GM19351 (cell line): ENCODE measurements at regions not wholly inside any gene's neighbourhood (a gene's known extent, or its start where the extent isn't known, plus 50 kb on each side); places are given as distances from the start of the nearest gene placed in this dataset.

Source experiments
- ATAC-seq: cut with Tn5 transposase; IDR thresholded peaks from one replicate; pipeline ENCODE4 v1.9.1; 2021; ENCODE audit warnings: mild to moderate bottlenecking, moderate library complexity; ENCODE audit not compliant: unreplicated experiment

DNA sequence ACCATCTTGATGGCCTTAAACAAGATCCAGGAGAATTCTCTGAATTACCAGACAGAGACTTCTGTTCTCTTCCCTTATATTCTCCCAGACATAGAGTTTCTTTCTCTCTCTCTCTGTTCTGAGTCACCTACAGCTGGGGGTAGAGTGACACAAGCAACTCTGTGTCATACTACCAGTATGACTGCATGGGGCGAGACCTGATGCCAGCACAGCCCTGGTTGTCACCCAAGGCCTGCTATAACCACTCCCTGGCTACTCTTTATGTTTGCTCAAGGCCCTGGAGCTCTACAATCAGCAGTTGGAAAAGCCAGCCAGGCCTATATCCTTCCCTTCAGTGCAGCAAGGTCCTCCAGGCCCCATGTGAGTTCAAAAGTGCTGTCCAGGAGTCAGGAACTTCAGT, 114.2 kb upstream of the TENT5D start:
- ATAC-seq = no peak

DNA sequence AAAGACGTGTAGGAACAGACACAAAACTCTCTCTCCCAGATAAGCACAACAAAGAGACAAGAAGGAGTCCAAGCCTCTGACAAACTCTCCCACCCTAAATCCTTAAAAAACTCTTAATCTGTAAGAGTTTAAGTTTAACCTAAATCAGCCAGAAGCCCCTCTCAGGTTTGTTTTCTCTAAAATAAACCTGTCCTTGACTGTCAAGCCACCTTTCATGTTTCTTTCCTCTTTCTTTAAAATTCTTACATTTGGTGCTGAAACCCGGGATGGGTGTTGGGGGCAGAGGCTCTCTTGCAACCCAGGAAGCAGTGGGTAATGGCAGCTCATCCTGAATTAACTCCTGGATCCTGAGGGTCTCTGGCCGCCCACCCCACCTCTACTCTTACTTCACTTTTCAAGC, 107.8 kb upstream of the TENT5D start:
- ATAC-seq = no peak

GRCh38 chrX:80316526-80316925, 103.7 kb upstream of the TENT5D start:
- ATAC-seq = no peak

DNA sequence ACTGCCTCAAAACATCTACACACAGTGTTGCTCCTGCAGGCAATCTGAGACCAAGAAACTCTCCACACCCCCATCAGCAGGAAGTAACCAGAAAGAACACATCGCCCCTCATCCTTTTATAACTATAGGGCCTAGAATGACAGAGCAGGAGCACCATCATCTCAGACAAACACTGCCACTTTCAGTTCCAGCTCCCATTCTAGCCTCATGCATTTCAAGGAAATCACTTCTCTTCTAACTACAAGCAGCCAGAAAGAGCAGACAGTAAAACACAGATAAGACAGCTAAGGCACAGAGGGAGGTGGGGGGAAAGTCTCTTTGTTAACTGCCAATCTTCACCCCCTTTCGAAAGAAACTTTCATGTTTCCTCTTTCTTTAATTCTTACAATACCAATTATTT, 102.6 kb upstream of the TENT5D start:
- ATAC-seq = no peak

- ATAC-seq = no peak
Observed at GRCh38 chrX:80331285-80331684, 89.0 kb upstream of the TENT5D start.

DNA sequence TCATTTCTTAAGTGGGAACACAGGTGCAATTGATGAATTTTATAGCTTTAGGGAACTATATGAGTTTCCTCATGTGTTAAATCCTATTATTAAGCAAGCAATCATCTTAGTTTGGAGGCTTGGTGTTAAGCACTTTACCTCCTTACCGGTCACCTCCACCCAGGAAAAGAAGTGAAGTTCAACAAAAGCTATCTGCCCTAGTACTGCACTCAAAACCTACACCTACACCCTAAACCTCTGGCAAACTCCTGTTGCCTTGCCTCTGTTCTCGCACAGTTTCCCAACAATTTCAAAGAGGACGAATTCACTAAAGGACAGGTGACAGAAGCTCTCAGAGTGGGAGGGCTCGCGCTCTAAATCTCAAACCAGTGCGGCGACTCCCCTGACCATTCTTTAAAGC, 85.7 kb upstream of the TENT5D start:
- ATAC-seq = no peak

DNA sequence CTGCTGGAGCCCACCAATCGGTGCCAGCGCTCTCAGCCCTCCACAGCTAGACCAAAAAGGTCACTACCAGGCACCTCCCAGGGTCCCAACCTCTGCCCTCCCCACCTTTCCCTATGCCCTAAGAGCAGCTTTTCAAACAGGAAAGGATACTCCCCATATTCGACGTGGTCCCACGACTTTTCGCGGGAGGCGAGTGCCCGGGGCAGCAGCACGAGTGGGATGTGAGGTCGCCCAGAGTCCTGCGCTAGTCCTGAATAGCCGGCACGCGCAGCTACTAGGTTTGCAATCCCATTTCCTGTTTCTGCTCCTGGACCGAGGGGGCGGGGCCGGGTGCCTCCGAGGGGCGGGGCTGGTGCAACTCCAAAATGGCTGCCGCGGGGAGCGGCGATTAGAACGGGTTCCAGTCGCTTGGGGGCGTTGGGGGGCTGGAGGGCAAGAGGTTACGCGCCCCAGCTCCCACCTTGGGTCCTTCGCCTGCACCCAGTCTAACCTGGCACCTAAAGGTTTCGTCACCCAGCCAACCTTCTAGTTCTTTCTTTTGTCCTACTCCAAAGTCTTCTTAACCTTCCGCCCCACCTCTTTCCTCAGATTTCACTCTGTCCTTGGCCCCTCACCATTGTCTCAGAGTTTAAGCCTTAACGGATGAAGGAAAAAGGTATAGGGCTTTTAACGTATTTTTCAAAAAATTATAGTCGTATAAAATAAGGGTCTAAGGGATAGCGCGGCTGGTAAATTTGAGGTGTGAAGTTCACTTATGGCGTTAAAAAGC, 85.0 kb upstream of the TENT5D start:
- ATAC-seq = no peak

GRCh38 chrX:80354966-80355465, 65.2 kb upstream of the TENT5D start:
- no peak for ATAC-seq
